WTC11 (cell line): ENCODE measurements at regions not wholly inside any gene's neighbourhood (a gene's known extent, or its start where the extent isn't known, plus 50 kb on each side); places are given as distances from the start of the nearest gene placed in this dataset.

Source experiments
- ATAC-seq: fragments of 200-7000 bp; cut with Tn5 transposase; 2 replicates; pipeline ENCODE4 v1.10.0; 2021; ENCODE audit warnings: mild to moderate bottlenecking, moderate library complexity
- CTCF ChIA-PET: fragments of 300-600 bp; sonication (Branson Sonifier 250); formaldehyde crosslinking; loops from one replicate; lab custom pipeline; 2021; ENCODE audit warnings: antibody characterized with exemption; lab: Charles Lee
- POLR2A ChIA-PET: fragments of 350-600 bp; sonication (Branson Sonifier 250); formaldehyde crosslinking; loops from one replicate; lab custom pipeline; 2021; ENCODE audit warnings: antibody characterized with exemption; lab: Charles Lee
- DNase-seq: peaks from one replicate; pipeline ENCODE4 v3.0.0; 2021; ENCODE audit warnings: low spot score
- H3K27ac Mint-ChIP-seq: 2 replicates; pipeline ENCODE4 v1.8.0; 2021; ENCODE audit warnings: mixed read lengths
- H3K27me3 Mint-ChIP-seq: 2 replicates; pipeline ENCODE4 v1.8.0; 2021; ENCODE audit warnings: low read depth, mild to moderate bottlenecking, moderate library complexity, mixed read lengths
- H3K36me3 Mint-ChIP-seq: 2 replicates; pipeline ENCODE4 v1.8.0; 2021; ENCODE audit warnings: mixed read lengths
- H3K4me1 Mint-ChIP-seq: 2 replicates; pipeline ENCODE4 v1.8.0; 2022; ENCODE audit warnings: mixed read lengths
- H3K4me3 Mint-ChIP-seq: 2 replicates; pipeline ENCODE4 v1.8.0; 2021; ENCODE audit warnings: mild to moderate bottlenecking, moderate library complexity, mixed read lengths
- H3K9me3 Mint-ChIP-seq: 2 replicates; pipeline ENCODE4 v1.8.0; 2021; ENCODE audit warnings: mixed read lengths
- CDX4 ChIP-seq: fragments of 250-450 bp; sonication (Bioruptor Pico); IDR thresholded peaks from 2 replicates; pipeline ENCODE4 v1.9.0; 2021; ENCODE audit warnings: moderate library complexity, mild to moderate bottlenecking, inconsistent platforms, borderline replicate concordance
- ESRRA ChIP-seq: sonication (generic); formaldehyde crosslinking; IDR thresholded peaks from 2 replicates; pipeline ENCODE4 v1.8.1; 2022; ENCODE audit warnings: mild to moderate bottlenecking, missing genetic modification reagents, borderline replicate concordance
- FOXP1 ChIP-seq: sonication (generic); formaldehyde crosslinking; IDR thresholded peaks from 2 replicates; pipeline ENCODE4 v1.8.0; 2022; ENCODE audit warnings: missing genetic modification reagents, mild to moderate bottlenecking, moderate library complexity, borderline replicate concordance
- JUN ChIP-seq: sonication (generic); formaldehyde crosslinking; IDR thresholded peaks from 2 replicates; pipeline ENCODE4 v1.8.0; 2023; ENCODE audit warnings: mild to moderate bottlenecking, missing genetic modification reagents
- MLX ChIP-seq: sonication (generic); formaldehyde crosslinking; IDR thresholded peaks from 2 replicates; pipeline ENCODE4 v1.8.1; 2023; ENCODE audit warnings: mild to moderate bottlenecking, missing genetic modification reagents, moderate library complexity
- MYBL2 ChIP-seq: sonication (generic); formaldehyde crosslinking; IDR thresholded peaks from 2 replicates; pipeline ENCODE4 v1.8.1; 2023; ENCODE audit warnings: mild to moderate bottlenecking, moderate library complexity, missing genetic modification reagents
- NR3C1 ChIP-seq: sonication (generic); formaldehyde crosslinking; conservative IDR thresholded peaks from 2 replicates; pipeline ENCODE4 v1.8.1; 2023; ENCODE audit warnings: low read depth, mild to moderate bottlenecking, missing genetic modification reagents
- TEAD1 ChIP-seq: sonication (generic); formaldehyde crosslinking; IDR thresholded peaks from 2 replicates; pipeline ENCODE4 v1.8.0; 2022; ENCODE audit warnings: mild to moderate bottlenecking, missing genetic modification reagents
- ZNF219 ChIP-seq: sonication (generic); formaldehyde crosslinking; IDR thresholded peaks from 2 replicates; pipeline ENCODE4 v1.8.0; 2023; ENCODE audit warnings: missing genetic modification reagents, mild to moderate bottlenecking, borderline replicate concordance
- ZNF263 ChIP-seq: sonication (generic); formaldehyde crosslinking; IDR thresholded peaks from 2 replicates; pipeline ENCODE4 v1.8.1; 2022; ENCODE audit warnings: low read depth, mild to moderate bottlenecking, moderate library complexity, missing genetic modification reagents
- ZNF425 ChIP-seq: fragments of 250-450 bp; sonication (Bioruptor Pico); conservative IDR thresholded peaks from 2 replicates; pipeline ENCODE4 v1.9.0; 2021; ENCODE audit warnings: mild to moderate bottlenecking
- ZNF532 ChIP-seq: fragments of 250-450 bp; sonication (Bioruptor Pico); IDR thresholded peaks from 2 replicates; pipeline ENCODE4 v1.9.0; 2021; ENCODE audit warnings: mild to moderate bottlenecking, borderline replicate concordance
- TF ChIP-seq, protein P1 (sequence below): sonication (generic); formaldehyde crosslinking; IDR thresholded peaks from 2 replicates; pipeline ENCODE4 v1.8.1; 2023; ENCODE audit warnings: mild to moderate bottlenecking, missing genetic modification reagents
- TF ChIP-seq, protein P2 (sequence below): sonication (generic); formaldehyde crosslinking; IDR thresholded peaks from 2 replicates; pipeline ENCODE4 v1.8.0; 2023; ENCODE audit warnings: missing genetic modification reagents, mild to moderate bottlenecking, borderline replicate concordance
- TF ChIP-seq, protein P3 (sequence below): sonication (generic); formaldehyde crosslinking; IDR thresholded peaks from 2 replicates; pipeline ENCODE4 v1.8.1; 2023; ENCODE audit warnings: mild to moderate bottlenecking, moderate library complexity, missing genetic modification reagents
- TF ChIP-seq, protein P4 (sequence below): sonication (generic); formaldehyde crosslinking; conservative IDR thresholded peaks from 2 replicates; pipeline ENCODE4 v1.8.1; 2022; ENCODE audit warnings: mild to moderate bottlenecking, missing genetic modification reagents

- Mint-ChIP-seq H3K27ac (no peak overlapping the region), H3K4me3 (no peak overlapping the region), H3K27me3 (no peaks in the 10 kb centered on the region), H3K4me1 (peaks cover 10% of the 10 kb centered on the region), H3K9me3 (peaks cover 3% of the 10 kb centered on the region; the same call in 1 of the 2 replicates), H3K36me3 (no peaks in the 10 kb centered on the region)
- ChIA-PET CTCF (no interaction called here), POLR2A (no interaction called here)
- DNase-seq (no peak), ATAC-seq (no peak)
- TF ChIP-seq MLX (no peak), NR3C1 (no peak), FOXP1 (CRISPR knock-in tag) (no peak), ESRRA (CRISPR knock-in tag) (no peak), JUN (CRISPR knock-in tag) (no peak)
- TF ChIP-seq, protein P1, sequence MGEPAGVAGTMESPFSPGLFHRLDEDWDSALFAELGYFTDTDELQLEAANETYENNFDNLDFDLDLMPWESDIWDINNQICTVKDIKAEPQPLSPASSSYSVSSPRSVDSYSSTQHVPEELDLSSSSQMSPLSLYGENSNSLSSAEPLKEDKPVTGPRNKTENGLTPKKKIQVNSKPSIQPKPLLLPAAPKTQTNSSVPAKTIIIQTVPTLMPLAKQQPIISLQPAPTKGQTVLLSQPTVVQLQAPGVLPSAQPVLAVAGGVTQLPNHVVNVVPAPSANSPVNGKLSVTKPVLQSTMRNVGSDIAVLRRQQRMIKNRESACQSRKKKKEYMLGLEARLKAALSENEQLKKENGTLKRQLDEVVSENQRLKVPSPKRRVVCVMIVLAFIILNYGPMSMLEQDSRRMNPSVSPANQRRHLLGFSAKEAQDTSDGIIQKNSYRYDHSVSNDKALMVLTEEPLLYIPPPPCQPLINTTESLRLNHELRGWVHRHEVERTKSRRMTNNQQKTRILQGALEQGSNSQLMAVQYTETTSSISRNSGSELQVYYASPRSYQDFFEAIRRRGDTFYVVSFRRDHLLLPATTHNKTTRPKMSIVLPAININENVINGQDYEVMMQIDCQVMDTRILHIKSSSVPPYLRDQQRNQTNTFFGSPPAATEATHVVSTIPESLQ (CRISPR knock-in tag): no peak
These were observed 713.3 kb upstream of the CBLB start for GRCh38 chr3:106582151-106582550.

DNA sequence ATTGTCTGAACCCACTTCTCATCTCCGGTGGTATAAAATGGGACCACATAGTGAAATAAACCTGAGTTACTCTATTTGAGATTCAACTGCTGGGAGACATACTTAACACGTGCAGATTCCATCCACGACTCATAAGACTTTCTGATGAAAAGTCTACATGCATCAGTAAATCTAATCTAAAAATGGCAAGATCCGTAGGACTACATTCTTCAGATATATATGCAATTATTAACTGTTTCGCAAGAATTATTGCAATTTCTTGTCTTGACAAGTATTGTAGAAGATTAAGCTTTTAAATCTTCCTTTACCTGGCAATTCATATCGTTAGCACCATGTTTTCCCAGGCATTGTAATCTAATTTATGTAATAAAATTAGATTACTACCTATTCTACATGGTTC is 718.7 kb upstream of the CBLB start:
- no peaks in the 10 kb centered on the region for H3K36me3 Mint-ChIP-seq
- H3K4me1 Mint-ChIP-seq: no peaks in the 10 kb centered on the region
- H3K9me3 Mint-ChIP-seq: no peaks in the 10 kb centered on the region
- ATAC-seq (no peak), DNase-seq (no peak)
- ChIA-PET POLR2A (no interaction called here), CTCF (interaction anchor here (0.8 kb wide), 1 partner anchor 531 kb away, joined by 3 read pairs; no protein-coding TSS in a partner anchor)
- no peak overlapping the region for H3K27ac Mint-ChIP-seq
- H3K27me3 Mint-ChIP-seq: no peaks in the 10 kb centered on the region
- H3K4me3 Mint-ChIP-seq: no peak overlapping the region
- TF ChIP-seq MYBL2 (no peak), ZNF425 (CRISPR knock-in tag) (no peak), CDX4 (CRISPR knock-in tag) (no peak), ZNF263 (CRISPR knock-in tag) (no peak), TEAD1 (CRISPR knock-in tag) (no peak), ZNF532 (CRISPR knock-in tag) (no peak), ZNF219 (CRISPR knock-in tag) (no peak)
- TF ChIP-seq, protein P2, sequence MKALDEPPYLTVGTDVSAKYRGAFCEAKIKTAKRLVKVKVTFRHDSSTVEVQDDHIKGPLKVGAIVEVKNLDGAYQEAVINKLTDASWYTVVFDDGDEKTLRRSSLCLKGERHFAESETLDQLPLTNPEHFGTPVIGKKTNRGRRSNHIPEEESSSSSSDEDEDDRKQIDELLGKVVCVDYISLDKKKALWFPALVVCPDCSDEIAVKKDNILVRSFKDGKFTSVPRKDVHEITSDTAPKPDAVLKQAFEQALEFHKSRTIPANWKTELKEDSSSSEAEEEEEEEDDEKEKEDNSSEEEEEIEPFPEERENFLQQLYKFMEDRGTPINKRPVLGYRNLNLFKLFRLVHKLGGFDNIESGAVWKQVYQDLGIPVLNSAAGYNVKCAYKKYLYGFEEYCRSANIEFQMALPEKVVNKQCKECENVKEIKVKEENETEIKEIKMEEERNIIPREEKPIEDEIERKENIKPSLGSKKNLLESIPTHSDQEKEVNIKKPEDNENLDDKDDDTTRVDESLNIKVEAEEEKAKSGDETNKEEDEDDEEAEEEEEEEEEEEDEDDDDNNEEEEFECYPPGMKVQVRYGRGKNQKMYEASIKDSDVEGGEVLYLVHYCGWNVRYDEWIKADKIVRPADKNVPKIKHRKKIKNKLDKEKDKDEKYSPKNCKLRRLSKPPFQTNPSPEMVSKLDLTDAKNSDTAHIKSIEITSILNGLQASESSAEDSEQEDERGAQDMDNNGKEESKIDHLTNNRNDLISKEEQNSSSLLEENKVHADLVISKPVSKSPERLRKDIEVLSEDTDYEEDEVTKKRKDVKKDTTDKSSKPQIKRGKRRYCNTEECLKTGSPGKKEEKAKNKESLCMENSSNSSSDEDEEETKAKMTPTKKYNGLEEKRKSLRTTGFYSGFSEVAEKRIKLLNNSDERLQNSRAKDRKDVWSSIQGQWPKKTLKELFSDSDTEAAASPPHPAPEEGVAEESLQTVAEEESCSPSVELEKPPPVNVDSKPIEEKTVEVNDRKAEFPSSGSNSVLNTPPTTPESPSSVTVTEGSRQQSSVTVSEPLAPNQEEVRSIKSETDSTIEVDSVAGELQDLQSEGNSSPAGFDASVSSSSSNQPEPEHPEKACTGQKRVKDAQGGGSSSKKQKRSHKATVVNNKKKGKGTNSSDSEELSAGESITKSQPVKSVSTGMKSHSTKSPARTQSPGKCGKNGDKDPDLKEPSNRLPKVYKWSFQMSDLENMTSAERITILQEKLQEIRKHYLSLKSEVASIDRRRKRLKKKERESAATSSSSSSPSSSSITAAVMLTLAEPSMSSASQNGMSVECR (CRISPR knock-in tag): no peak
- TF ChIP-seq, protein P3, sequence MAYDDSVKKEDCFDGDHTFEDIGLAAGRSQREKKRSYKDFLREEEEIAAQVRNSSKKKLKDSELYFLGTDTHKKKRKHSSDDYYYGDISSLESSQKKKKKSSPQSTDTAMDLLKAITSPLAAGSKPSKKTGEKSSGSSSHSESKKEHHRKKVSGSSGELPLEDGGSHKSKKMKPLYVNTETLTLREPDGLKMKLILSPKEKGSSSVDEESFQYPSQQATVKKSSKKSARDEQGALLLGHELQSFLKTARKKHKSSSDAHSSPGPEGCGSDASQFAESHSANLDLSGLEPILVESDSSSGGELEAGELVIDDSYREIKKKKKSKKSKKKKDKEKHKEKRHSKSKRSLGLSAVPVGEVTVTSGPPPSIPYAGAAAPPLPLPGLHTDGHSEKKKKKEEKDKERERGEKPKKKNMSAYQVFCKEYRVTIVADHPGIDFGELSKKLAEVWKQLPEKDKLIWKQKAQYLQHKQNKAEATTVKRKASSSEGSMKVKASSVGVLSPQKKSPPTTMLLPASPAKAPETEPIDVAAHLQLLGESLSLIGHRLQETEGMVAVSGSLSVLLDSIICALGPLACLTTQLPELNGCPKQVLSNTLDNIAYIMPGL: no peak
- TF ChIP-seq, protein P4, sequence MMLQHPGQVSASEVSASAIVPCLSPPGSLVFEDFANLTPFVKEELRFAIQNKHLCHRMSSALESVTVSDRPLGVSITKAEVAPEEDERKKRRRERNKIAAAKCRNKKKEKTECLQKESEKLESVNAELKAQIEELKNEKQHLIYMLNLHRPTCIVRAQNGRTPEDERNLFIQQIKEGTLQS (CRISPR knock-in tag): no peak
